LNCAP (cell line): ENCODE measurements at regions not wholly inside any gene's neighbourhood (a gene's known extent, or its start where the extent isn't known, plus 50 kb on each side); places are given as distances from the start of the nearest gene placed in this dataset.

Source experiments
- TF ChIP-seq, protein P1 (sequence below): fragments of 450-650 bp; IDR thresholded peaks from 2 replicates; pipeline ENCODE4 v1.5.1; 2017; ENCODE audit warnings: mild to moderate bottlenecking

DNA sequence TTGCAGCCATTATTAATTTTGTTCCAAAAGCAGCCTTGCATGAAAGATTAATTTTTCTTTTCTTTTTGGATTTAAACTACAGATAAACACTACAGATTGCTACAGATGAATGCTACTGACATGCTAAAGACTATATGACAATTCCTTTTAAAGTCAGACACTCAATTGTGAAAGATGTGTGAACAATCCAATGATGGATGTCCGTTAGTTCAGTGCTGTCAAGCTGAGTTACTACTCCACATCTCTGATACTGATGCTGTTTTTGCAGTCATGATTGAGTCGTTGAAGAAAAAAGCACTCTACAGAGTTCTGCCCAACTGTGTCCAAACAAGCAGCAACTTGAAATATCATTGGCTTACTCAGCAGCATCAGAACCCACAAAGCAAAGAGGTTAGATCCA lies 146.8 kb downstream of the OTUD1 start:
- TF ChIP-seq, protein P1, sequence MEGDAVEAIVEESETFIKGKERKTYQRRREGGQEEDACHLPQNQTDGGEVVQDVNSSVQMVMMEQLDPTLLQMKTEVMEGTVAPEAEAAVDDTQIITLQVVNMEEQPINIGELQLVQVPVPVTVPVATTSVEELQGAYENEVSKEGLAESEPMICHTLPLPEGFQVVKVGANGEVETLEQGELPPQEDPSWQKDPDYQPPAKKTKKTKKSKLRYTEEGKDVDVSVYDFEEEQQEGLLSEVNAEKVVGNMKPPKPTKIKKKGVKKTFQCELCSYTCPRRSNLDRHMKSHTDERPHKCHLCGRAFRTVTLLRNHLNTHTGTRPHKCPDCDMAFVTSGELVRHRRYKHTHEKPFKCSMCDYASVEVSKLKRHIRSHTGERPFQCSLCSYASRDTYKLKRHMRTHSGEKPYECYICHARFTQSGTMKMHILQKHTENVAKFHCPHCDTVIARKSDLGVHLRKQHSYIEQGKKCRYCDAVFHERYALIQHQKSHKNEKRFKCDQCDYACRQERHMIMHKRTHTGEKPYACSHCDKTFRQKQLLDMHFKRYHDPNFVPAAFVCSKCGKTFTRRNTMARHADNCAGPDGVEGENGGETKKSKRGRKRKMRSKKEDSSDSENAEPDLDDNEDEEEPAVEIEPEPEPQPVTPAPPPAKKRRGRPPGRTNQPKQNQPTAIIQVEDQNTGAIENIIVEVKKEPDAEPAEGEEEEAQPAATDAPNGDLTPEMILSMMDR, result no peak

DNA sequence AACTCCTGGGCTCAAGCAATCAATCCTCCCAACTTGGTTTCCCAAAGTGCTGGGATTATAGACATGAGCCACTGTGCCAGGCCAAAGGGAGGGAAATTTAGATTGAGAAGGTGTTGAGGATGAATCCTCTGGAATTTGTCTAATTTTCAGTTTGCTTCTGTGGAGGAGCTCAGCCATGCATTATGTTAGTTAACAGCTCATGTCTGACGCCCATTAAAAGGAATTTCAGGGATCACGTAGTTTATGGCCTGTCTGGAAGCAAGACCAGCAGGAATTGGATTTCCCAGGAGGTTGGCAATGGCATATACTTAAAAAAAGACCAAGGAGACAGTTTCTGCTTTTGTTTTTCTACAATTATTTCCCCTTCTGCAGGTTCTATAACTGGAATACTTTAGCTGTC lies 165.7 kb downstream of the OTUD1 start:
- TF ChIP-seq, protein P1, result no peak

DNA sequence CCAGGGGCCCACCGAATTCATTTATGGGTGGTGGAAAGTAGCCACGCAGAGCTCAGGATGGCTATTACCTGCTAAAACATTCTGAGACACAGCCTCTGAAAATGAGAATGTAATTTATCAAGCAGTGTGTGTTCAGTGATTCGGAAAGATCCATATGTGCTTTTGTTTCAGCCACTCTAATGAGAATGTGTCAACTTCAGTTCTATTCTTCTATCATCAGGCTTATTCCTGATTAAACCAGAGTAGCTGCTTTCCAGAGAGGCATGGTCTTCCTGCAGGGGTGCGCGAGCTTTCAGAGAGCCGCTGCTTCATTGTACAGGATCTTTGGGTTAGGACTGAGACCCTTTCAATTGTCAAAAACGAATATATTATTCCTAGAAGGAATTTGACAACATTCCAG lies 167.6 kb downstream of the OTUD1 start:
- TF ChIP-seq, protein P1, result no peak

DNA sequence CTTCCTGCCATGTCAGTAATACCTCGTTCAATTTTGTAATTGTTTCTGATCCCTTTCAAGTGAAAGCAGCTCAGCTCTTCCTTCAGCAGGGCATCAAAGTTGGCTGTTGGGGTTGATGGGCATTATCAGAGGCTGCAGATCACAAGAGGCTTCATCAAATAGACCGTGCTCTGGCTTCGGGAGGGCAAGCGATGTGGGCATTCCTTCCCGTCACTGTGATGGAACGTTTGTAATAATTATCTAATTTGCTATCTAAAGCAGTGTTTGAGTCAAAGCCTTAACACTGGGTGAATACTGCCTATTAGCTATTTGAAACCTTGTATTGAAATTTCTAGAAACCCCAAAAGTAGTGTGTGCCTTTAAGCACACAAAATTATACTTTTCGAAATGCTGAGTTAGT lies 170.1 kb downstream of the OTUD1 start:
- TF ChIP-seq, protein P1, result no peak

DNA sequence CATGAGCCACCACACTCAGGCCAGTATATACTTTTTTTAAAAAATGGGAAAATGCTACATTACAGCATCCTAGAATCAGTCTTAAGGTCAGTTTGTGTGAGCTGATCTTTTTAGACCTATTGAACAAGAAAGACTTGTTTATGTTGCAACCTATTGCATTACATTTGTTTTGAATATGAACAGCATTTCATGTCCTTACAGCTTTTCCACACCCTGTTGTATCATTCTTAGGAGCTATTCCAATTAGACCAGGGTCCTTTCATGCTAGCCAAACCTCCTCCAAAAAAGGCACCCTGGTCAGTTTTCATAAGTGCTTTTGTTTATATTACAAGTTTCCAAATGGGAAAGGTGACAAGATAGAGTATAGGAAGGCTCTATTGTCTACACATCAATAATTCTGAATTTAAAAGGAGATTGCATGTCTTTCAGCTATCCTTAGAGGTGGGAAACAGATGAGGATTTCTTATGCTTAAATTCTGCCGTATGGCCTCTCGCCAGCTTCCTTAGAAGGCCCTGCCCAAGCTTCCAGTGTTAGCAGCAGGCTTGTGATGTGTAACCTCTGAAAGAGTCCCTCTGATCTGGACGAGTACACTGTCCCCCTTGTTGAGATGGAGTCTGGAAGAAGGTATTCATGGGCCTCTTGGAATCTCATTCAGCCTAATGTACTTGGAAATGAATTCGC lies 171.9 kb downstream of the OTUD1 start:
- TF ChIP-seq, protein P1, result no peak

DNA sequence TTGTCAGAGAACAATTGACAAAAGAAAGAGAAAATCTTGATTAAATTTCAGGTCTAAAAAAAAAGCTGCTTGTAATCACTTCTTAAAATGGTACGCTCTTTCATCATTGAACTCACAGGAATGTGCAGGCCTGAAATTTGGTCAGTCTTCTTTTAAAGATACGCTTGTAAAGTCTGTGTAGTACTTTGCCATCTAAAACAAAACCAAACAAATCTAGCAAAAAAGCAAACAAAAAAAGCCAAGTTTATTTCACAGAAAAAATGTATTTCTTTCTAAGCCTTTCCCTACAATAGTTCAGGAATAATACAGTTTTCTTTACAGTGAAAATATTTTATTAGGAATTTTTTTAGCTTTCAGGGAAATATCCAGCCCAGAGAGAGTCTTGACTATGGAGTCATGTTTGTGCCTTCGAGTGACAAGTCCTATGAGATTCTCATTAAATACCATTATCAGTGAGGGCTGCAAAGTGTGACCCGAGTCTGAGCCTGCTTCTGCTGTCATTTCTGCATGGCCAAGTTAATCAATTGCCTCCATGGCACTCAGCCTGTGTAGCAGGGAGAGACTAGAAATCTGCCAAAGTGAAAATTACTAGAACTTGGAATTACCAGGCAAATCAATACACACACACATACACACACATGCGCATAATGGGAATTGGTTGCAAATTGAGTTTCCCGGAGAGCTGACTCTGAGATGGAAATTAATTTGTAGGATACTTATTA lies 172.6 kb downstream of the OTUD1 start:
- TF ChIP-seq, protein P1, result no peak

DNA sequence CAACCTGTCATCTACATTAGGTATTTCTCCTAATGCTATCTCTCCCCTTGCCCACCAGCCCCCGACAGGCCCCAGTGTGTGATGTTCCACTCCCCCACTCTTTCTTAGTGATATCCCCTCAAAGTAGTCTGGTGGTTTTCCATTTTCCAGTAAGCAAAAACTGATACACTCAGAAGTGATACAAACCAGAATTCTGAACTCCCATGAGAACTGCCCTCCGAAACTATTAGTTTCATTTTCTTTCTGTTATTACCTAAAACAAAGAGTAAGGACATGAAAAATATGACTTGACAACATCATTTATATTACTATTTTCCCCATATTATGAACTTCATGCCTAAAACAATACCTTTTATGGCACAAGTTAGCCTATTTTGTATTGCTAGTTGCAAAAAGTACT lies 175.0 kb downstream of the OTUD1 start:
- TF ChIP-seq, protein P1, result no peak
